Left kidney (tissue), 1 donor: ENCODE measurements at regions not wholly inside any gene's neighbourhood (a gene's known extent, or its start where the extent isn't known, plus 50 kb on each side); places are given as distances from the start of the nearest gene placed in this dataset.
"Not testable (repeated sequence)": the region's sequence is repeated elsewhere in the genome, so short reads cannot be mapped to it uniquely, and the experiment has no call there.

Experiments
- DNase-seq: peaks from one replicate; pipeline ENCODE4 v3.0.0-alpha.2; 2013

DNA sequence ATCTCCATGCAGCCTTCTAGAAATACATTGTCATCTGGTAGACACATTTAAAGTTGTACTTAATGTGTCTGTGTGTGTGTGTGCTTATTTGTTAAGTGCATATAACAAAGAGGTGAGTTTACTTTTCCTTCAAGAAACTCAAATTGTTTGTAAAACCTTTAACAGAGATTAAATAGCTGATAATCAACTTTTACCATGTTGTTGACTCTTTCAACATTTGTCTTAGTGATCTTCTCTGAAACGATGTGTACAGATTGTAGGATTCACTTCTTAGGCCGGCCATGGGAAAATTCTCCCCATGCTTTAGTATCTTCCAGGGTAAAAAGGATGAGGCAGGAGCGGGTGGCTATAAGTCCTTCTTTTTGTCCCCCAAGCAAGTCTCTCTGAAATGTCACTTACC, 292.9 kb upstream of the MAF start:
- DNase-seq, result no peak

GRCh38 chr16:79892278-79892677, 291.7 kb upstream of the MAF start:
- DNase-seq, result no peak

DNA sequence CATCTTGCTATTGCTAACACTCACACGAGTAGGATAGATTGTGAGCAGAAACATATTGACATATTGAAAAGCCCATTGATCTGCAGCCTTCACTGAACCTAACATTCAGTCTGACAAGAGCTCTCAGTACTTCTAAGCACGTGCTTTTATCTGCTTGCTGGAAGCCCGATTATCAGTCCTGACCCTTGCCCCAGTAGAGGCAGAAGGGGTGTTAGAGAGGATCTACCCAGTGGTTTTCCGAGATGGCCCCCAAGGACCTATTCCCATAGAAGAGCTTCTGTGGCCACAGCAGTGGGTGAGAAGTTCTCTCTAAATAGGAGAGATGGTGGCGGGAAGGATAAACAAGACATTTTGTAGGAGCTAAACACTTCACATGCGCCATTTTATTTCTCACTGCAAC, 290.9 kb upstream of the MAF start:
- DNase-seq, result no peak

DNA sequence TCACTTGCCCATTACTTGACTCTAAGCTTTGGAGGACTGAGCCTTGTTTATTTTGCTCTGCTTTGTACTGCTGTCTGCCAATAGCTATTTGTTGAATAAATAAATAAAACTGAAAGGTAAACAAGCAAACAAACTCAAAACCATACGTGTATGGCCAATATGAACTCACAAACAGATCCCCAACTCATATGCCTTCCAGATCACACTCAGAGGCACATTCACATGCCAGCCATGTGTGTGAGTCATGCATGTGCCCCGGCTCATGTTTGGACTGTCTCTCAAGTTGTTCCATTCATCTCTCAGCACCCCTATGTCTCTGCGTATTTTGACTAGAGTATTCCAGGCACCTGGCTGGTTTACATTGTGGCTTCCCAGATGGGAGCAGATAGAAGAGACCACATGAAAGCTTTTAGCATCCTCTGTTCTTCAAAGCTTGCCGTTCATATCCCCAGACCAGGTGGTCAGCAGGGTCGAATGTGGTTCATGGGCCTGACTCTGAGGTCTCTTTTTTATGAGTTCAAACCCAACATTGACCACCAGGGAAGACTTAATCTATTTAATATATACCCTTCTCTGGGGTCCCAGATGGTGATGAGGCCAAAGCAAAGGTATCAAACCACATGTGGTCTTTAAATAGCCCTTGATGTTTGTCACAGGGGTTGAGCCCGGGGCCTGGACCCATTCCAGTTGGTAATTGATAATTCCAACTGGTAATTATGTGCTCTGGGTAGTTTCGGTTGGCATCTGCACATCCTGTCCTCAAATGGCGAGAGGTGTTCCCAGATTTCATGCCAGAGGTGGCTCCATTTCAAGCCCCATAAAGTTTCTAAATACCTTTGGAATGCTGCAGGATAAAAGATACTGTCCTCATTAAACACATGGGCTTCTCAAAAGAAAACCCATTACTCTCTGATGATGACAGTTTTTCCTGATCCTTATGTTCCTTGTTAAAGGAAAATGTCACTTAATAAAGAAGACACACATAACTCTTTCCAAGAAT, 287.3 kb upstream of the MAF start:
- no peak for DNase-seq

GRCh38 chr16:79885320-79885719, 284.8 kb upstream of the MAF start:
- DNase-seq, result no peak

DNA sequence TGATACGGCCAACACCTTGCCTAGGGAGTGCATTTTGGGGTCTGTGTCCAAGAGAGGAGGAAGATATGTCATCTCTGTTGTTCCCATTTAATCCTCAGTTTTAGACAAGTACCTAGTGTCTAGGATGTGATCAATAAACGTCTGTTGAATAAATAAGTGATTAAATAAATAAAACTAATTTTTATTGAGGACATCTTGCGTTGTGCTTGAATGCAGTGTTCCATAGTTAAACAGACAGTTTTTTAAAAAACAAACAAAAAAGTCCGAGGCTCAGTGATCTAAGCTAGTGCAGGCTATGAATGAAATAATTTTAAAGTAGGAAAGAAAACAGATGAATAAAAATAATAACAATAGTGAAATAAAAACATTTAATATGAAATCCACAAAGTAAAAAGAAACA, 283.0 kb upstream of the MAF start:
- DNase-seq, result no peak

- DNase-seq, result no peak
Observed at GRCh38 chr16:79882340-79883005, 281.9 kb upstream of the MAF start.

GRCh38 chr16:79881107-79881506, 280.6 kb upstream of the MAF start:
- not testable (repeated sequence) for DNase-seq

DNA sequence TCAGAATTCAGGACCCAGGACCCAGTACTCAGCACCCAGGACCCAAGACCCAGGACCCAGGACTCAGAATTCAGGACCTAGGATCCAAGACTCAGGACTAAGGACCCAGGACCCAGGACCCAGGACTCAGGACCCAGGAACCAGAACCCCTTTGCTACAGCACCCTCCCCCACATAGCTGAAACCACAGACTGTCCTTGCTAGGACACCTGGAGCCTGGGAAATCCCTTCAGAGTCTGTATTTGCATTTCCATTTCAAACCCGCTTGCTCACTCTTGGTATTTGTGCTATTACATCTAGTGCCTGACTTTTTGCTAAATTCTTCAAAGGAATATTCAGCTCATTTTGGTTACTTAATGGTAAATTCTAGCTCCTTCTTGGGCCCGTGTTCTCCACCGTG, 275.8 kb upstream of the MAF start:
- no peak for DNase-seq

DNA sequence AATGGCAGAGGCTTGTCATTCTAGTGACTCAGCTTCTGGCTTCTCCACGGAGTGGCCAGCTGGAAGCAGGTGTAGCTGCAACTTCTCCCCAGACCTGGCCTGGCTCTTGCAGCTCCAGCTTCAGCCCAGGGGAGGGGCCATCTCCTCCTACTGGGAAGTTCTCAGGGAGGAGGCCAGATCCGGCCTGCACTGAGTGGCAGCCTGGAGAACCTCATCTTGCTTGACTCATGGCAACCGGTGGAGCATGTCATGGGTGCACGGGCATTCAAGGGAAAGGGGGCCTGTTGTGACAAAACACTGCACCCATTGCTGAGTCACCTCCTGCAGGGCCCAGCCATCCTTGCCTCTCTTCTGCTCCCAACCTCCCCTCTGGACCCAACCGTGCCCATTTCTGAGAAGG, 273.9 kb upstream of the MAF start:
- no peak for DNase-seq

DNA sequence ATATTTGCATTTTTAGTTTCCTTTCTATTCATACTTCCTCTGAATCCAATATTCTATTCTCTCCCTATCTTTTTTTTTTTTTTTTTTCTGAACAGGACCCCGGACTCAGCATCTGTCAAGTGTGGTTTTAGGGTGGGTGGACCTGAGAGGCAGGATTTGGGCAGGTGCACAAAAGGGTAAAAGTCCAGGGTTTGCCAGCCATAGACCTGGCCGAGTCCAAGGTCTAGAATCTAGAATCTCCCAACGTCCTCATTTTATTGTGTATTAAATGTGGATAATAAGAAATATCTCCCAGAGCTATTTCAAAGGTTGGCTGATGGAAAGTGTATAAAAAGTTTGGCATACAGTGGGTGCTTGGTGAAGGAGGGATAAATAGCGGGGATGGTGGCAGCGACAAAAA, 273.3 kb upstream of the MAF start:
- DNase-seq, result no peak

DNA sequence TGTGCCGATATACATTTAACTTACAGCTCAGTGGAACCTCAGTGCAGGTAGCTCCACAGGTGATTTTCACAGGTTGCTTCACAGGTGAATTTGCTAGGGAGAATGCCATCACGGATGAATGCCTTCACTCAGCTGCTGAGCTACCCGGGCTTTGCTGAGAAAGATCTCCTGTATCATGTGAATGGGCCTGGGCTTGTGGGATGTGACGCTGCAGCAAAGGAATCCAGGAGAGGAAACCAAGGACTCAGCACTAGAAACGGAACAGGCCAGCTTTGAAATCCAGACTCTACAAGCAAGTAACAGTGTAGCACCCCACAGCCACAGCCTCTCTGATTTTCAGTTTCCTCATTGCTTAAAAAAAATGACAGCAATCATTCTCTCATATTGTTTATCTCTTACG, 271.4 kb upstream of the MAF start:
- DNase-seq, result no peak

DNA sequence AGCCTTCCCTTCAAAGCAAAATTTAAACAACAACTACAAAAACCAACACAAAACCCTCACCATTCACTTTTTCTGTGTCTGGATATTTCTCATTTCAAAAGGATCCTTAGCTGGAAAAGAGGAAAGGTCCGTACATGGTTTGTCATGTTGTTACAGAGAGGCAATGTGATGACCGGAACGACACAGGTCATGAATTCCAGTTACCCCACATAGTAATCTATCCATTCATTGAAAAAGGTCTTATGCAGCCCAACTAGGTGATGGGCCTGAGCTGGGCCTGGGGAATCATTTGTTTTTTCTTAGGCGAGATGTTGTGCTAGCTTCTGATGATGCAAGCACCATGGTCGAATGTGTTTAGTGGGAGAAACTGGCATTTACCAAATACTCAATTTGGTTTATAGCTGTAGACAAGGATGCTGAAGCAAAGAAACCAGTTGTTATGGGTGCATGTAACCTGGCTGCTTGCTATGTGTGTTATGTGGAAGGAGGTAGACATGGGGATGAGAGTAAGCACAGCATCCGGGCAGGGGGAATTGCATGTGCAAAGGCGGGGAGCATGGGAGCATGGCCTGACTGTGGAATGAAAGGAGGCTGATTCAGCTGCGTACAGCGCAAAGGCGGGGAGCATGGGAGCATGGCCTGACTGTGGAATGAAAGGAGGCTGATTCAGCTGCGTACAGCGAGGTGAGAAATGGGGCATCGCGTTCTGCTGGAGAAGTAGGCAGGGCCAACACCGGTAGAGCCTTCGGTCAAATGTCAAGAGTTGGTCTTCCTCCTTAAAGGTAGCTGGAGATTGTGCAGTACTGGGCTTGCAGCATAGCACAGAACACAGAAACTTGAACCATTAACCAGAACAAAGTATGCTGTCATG, 269.7 kb upstream of the MAF start:
- no peak for DNase-seq

DNA sequence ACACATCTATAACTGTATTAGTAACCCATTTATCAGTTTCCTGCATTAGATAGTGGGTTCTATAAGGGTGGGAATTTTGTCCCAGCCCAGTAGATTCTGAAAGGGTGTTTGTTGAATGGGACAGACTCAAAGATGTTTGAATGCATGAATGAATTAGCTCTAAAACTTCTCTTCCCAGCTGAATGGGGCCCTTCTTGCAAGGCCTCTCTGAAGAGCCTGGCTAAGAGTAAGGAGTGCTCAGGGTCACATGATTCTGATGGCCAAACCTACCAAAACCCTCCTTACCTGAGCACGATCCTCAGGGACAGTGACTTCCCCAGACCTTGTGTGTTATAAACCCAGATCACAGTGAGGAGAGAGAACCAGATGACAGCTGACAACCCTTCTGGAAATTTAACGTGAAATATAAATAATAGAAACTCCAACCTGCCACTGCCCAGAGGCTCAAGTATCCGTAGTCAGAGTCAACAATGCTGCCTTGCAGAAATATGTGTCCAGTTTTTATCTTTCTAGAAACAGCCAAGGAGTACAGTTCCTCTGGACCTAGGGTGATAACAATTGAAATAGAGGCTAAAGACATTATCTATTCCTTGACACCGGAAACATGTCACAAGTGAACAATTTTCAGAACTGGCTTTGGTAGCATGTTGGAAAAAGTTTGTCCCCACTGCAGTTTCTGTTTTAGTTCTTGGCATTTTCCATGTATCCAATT, 268.9 kb upstream of the MAF start:
- DNase-seq, result no peak

DNA sequence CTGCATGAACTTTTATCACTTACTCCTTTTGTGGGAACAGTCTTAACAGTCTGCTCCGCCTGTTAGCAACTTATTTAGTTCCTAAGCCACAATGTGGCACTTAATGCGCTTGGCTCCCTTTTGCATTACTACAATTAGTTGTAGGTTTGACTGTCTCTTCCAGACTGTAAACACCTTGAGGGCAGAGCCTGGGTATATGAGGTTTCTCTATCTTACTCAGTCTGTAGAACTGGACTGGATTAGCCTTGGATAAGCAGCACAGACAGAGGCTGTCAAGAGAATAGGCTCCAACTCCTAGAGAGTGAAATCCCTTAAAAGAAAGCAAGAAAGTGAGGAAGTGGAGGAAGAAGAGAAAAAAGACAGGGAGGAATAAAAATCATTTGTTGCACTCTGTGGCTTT, 268.3 kb upstream of the MAF start:
- no peak for DNase-seq

DNA sequence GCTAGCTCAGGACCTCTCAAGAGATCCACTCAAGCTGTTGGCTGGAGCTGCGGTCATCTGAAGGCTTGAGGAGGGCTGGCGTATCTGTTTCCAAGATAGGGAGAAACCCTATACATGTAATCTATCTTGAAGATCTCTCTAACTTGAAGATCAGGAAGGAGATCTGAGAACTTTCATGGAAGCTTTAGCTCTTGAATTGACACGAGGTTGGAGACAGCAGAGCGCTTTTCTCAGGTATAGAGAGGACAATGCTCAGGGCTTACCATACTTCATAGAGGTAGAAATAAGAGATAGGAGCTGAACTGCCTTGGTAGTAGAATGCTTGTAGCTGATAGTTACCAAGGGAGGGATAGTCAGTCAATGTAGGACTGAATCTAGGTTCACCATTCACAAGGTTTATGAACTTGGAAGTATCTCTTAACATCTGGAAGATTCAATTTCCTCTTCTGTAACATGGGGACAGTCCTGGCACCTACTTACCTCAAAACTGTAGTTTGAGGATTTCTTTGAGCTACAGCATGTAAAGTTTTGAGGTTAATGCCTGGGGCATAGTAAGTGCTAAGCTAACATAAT, 267.0 kb upstream of the MAF start:
- DNase-seq, result no peak

- no peak for DNase-seq
Observed at GRCh38 chr16:79865918-79866317, 265.4 kb upstream of the MAF start.

- DNase-seq, result no peak
Observed at GRCh38 chr16:79864781-79865391, 264.3 kb upstream of the MAF start.

DNA sequence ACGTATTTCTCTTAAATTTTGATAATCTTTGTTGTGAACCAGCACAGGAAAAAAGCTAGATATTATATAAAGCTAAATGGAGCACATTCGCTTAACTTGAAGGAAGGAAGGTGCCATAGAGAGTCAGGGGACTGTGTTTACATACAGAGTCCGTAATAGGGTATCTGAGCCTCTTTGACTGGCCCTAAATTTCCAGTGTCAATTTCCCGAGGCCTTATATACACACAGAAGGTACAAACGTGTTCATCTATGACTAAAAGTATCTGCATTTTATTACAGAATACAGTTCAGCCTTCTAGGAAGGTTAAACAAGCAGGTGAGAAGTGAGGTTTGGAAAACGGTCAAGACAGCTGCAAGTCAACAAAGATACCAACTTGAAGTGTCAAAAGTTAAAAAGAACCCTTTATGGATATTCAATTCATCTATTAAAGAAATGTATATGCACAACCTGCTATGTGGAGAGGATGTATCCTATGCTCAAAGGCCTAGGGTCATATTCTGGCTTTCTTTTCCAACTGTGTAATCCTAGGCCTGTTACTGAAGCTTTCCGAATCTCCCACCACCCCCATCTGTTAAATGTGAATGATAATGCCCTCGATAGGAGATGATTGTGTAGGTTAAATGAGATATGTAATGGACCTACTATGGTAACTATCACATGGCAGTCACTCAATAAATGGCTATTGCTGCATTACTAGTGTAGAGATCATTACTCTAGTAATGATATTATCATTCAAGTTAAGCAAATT, 263.7 kb upstream of the MAF start:
- DNase-seq, result no peak
